ENCODE measurements at regions not wholly inside any gene's neighbourhood (a gene's known extent, or its start where the extent isn't known, plus 50 kb on each side); places are given as distances from the start of the nearest gene placed in this dataset.
"Not testable (repeated sequence)": the region's sequence is repeated elsewhere in the genome, so short reads cannot be mapped to it uniquely, and the experiment has no call there.

- no peak overlapping the region for H3K4me3 ChIP-seq (ENCODE audit: low read depth, low read length)
- TF ChIP-seq, protein P1, sequence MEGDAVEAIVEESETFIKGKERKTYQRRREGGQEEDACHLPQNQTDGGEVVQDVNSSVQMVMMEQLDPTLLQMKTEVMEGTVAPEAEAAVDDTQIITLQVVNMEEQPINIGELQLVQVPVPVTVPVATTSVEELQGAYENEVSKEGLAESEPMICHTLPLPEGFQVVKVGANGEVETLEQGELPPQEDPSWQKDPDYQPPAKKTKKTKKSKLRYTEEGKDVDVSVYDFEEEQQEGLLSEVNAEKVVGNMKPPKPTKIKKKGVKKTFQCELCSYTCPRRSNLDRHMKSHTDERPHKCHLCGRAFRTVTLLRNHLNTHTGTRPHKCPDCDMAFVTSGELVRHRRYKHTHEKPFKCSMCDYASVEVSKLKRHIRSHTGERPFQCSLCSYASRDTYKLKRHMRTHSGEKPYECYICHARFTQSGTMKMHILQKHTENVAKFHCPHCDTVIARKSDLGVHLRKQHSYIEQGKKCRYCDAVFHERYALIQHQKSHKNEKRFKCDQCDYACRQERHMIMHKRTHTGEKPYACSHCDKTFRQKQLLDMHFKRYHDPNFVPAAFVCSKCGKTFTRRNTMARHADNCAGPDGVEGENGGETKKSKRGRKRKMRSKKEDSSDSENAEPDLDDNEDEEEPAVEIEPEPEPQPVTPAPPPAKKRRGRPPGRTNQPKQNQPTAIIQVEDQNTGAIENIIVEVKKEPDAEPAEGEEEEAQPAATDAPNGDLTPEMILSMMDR (IDR thresholded peaks at IDR 0.05; ENCODE audit: borderline replicate concordance, insufficient read depth, low read depth, low read length), result no peak
These were observed 301.0 kb downstream of the PAPSS1 start for GRCh38 chr4:107419052-107419451.

DNA sequence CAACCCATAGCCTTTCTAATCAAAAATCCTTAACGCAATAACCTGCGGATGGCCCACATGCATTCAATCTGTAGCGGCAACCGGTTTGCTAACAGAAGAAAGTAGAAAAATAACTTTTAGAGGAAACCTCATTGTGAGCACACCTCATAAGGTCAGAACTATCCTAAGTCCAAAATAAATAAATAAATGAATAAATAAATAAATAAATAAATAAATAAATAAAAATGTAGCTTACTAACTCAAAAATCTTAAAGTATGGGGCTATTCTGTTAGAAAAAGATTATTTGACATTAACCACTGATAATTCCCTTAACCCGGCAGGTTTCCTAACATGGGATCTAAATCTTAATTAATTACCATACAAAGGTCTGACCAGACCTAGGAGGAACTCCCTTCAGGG, 304.5 kb downstream of the PAPSS1 start:
- H3K4me3 ChIP-seq (ENCODE audit: low read depth, low read length), result not testable (repeated sequence)

GRCh38 chr4:107409872-107410271, 310.2 kb downstream of the PAPSS1 start:
- H3K4me3 ChIP-seq (ENCODE audit: low read depth, low read length), result not testable (repeated sequence)

DNA sequence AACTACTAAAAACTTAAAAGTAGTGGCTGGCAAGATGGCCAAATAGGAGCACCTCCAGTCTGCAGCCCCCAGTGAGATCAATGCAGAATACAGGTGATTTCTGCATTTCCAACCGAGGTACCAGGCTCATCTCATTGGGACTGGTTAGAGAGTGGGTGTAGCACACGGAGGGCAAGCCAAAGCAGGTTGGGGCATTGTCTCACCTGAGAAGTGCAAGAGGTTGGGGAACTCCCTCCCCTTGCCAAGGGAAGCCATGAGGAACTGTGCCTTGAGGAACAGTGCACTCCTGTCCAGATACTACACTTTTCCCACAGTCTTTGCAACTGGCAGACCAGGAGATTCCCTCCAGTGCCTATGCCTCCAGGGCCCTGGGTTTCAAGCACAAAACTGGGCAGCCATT, 311.1 kb downstream of the PAPSS1 start:
- TF ChIP-seq, protein P1 (IDR thresholded peaks at IDR 0.05; ENCODE audit: borderline replicate concordance, insufficient read depth, low read depth, low read length), result no peak
- H3K4me3 ChIP-seq (ENCODE audit: low read depth, low read length), result no peak overlapping the region

DNA sequence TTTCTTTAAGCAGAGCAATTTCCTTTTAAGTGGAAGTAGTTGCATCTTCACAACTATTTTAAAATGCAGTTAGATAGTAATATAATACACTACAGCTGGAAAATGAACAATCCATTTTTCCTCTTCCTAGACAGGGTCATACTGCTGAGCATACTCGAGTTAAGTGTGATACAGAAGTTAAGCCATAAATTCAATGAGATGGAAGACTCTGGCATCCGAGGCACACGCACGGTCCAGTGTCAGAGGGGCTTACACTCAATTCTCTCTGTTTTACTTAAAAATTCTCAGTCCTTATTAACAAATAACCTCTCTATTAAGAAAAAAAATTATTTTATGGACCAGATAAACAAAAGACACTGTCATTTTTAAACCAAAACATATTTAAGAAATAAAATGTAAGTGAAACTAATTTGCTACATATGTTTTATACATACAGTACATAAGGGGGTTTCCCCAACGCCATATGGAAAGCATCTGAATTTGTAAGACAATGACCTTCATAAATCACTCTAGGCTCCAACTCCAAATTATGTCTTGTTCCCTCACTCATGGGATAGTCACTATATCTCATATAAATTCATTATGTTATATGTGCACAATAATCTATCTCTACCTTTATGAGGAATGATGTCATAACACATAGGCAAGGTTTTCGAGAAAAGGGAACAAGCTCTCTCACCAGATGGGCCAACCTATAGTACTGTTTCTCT, 315.3 kb downstream of the PAPSS1 start:
- TF ChIP-seq, protein P1 (IDR thresholded peaks at IDR 0.05; ENCODE audit: borderline replicate concordance, insufficient read depth, low read depth, low read length), result no peak
- no peak overlapping the region for H3K4me3 ChIP-seq (ENCODE audit: low read depth, low read length)

GRCh38 chr4:107402291-107402690, 317.7 kb downstream of the PAPSS1 start:
- TF ChIP-seq, protein P1 (IDR thresholded peaks at IDR 0.05; ENCODE audit: borderline replicate concordance, insufficient read depth, low read depth, low read length), result no peak
- no peak overlapping the region for H3K4me3 ChIP-seq (ENCODE audit: low read depth, low read length)

- TF ChIP-seq, protein P1 (IDR thresholded peaks at IDR 0.05; ENCODE audit: borderline replicate concordance, insufficient read depth, low read depth, low read length), result no peak
- no peak overlapping the region for H3K4me3 ChIP-seq (ENCODE audit: low read depth, low read length)
These were observed 327.1 kb downstream of the PAPSS1 start for GRCh38 chr4:107392951-107393350.

- no peak overlapping the region for H3K4me3 ChIP-seq (ENCODE audit: low read depth, low read length)
- TF ChIP-seq, protein P1 (IDR thresholded peaks at IDR 0.05; ENCODE audit: borderline replicate concordance, insufficient read depth, low read depth, low read length), result no peak
These were observed 327.7 kb downstream of the PAPSS1 start for GRCh38 chr4:107392380-107392779.

All from GM12875 (cell line).